ENCODE measurements at regions not wholly inside any gene's neighbourhood (a gene's known extent, or its start where the extent isn't known, plus 50 kb on each side); places are given as distances from the start of the nearest gene placed in this dataset.

DNA sequence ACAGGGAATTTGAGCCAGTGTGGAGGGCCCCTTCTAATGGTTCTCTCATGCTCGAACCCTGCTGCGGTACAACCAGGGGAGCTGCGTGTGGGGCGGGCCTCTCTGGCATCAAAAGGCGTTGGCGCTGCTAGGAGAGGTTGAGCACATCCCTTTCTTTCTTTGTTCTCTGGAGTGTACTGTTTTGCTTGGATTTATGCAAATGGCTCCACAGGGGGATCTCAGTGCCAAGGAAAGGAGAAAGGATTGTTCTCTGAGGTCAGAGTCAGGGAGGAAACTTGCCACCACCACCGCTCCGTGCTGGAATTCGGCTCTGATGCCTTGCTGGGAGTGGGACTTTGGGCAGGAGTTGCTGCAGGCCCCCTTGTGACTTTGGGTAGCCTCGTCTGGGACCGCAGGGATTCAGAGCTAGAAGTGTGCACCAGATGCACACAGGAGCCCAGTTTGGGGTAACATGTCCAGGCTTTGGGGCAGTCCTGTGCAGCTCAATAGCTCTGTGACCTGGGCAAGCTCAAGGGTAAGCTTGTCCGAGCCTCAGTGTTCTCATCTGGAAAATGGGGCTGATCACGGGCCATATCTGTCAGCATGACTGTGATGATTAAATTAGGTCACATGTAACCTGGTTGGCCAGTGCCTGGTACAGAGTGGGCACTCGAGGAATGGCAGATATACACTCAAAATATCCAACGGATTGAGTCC is 353.0 kb upstream of the EEF2KMT start:
- ATAC-seq: no peak
- DNase-seq (ENCODE audit: low spot score): no peak

GRCh38 chr16:5449901-5450300 is 352.3 kb upstream of the EEF2KMT start:
- no peak for DNase-seq (ENCODE audit: low spot score)
- no peak for ATAC-seq

DNA sequence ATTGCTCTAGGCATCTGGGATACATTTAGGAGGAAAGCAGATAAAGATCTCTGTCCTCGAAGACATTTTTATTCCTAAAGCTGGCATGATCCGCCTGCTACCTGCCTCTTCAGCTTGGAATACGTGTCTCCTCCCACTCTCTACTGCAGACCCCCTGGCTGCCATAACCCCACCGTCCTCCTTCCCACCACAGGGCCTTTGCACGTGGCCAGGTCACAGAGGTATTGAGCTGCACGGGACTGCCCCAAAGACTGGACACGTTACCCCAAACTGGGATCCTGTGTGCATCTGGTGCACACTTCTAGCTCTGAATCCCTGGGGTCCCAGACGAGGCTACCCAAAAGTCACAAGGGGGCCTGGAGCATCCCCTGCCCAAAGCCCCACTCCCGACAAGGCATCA is 351.2 kb upstream of the EEF2KMT start:
- DNase-seq (ENCODE audit: low spot score) (no peak), ATAC-seq (no peak)

DNA sequence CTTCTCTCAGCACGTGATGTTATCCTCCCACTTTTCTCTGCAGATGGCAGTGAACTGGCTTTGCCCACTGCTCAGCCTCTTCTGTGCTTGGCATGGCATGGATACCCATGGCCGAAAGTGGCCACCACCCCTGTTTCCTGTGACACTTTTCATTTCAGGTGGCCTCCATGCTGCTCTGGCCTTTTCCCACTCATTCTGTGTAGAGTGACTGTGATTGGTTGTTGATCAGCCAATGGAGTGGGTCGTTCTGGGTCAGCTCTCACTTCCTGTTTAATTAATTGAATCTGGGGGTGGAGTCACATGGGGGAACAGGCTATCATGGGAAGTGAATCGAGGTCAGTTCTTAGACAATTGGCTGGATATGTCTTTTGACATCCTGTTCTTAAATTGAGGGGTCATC is 350.1 kb upstream of the EEF2KMT start:
- ATAC-seq (no peak), DNase-seq (ENCODE audit: low spot score) (no peak)

- ATAC-seq (no peak), DNase-seq (ENCODE audit: low spot score) (no peak)
Measured at GRCh38 chr16:5446623-5447240, 349.1 kb upstream of the EEF2KMT start.

- ATAC-seq (no peak), DNase-seq (ENCODE audit: low spot score) (no peak)
Measured at GRCh38 chr16:5444189-5444588, 346.6 kb upstream of the EEF2KMT start.

DNA sequence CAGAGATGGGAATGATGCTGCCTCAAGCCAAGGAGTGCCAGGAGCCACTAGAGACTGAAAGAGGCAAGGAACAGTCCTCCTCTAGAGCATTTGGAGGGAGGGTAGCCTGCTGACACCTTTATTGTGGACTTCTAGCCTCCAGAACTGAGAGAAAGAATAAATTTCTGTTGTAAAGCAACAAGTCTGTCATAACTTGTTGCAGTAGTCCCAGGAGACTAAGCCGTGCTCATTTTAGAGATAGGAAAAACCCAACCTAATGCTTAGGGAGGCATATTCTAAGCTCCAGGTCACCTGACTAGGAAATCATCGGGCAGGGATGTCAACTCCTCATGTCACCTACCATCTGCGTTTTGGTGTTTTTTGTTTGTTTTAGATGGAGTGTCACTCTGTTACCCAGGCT is 345.4 kb upstream of the EEF2KMT start:
- DNase-seq (ENCODE audit: low spot score): no peak

DNA sequence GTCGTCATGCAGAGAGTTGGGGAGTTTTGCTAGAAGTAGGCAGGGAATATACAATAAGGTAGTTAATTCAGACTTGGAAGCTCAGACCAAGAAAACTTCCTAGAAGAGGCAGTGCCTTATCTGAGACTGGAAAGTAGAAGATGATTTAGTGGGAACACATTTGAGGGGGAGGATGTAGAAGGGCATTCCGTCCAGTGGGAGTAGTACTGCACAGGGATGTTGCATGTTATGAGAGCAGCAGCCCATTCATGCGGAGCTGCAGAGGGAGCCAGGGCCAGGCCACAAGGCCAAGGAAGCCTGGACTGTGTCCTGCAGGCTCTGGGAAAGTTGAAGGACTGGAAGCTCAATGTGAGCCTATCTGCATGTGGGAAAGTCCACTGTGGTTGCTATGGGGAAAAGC is 344.5 kb upstream of the EEF2KMT start:
- no peak for DNase-seq (ENCODE audit: low spot score)
- ATAC-seq: no peak

More for the DNA sequence above, 345.4 kb upstream of the EEF2KMT start:
- ATAC-seq: no peak

DNA sequence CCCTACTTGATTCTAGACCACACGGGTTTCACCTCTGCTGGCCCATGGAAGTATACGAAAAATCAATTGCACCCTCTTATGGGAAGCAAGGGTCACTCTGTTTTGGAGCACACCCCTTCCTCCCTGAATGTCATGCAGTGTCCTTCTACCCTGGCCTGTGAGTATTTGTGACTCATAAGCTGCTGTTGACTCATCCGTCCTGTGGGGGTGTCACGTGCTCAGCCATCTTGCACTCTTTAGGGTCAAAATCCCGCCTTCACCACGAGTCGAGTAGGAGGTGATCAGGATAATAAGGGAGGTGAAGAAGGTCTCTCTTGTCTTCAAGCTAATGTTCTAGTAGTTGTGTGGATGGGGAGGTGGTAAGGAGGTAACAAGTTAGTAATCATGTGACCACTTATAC is 341.0 kb upstream of the EEF2KMT start:
- ATAC-seq: no peak

DNA sequence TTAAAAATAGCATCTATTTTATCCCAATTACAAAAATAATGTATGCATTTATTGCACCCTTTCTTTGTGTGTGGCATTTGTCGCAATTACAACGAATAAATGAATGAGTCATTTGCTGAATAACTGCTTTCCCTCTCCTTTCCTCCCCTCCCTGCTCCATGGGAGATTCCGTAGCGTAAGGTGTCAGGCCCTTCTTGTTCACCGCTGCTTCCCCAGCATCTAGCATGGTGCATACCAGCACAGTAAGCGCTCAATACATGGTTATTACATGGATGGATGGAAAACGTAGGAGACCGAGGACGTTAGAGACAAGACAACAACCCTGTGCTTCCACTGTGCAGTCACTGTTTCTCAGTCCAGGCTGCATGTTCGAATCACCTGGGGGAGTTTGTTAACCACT is 336.0 kb upstream of the EEF2KMT start:
- ATAC-seq: no peak
- DNase-seq (ENCODE audit: low spot score): no peak

More for the DNA sequence above, 341.0 kb upstream of the EEF2KMT start:
- DNase-seq (ENCODE audit: low spot score): no peak

GRCh38 chr16:5432166-5432565 is 334.6 kb upstream of the EEF2KMT start:
- DNase-seq (ENCODE audit: low spot score) (no peak), ATAC-seq (no peak)

DNA sequence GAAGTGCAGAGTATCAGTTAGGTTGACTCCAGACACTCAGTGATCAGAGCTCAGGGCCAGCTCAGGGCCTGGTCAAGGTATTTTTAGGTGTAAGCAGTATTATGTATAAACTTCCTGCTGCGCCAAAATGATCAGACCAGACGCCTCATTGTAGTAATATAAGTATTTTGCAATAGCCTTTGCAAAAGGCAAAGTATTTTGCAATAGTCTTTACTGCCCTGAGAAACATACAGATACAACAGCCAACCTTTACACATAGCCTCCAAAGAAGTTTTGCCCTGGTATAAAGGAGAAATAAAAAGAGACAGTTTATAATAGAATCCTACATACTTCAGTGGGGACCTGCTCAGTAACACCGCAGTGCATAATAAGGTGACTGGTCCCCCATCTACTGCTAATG is 333.0 kb upstream of the EEF2KMT start:
- no peak for DNase-seq (ENCODE audit: low spot score)
- no peak for ATAC-seq

DNA sequence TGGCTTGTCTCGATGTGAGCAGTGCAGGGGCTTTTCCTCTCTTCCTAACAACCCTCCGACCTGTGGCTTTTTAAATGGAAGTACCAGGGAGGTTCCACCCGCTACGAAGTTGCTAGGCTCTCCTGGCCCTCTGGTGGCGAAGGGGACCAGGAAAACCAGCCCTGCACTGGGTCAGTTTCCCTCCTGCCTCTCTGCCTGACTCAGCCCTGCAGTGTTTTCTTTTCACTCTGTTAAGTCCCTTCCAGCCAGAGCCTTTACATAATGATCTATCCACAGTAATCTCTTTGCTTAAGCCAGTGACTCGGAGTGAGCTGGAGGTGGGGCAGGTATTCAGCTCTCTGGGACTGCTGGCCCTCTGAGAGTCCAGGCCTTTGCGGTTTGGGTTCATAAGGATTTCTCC is 331.3 kb upstream of the EEF2KMT start:
- ATAC-seq (no peak), DNase-seq (ENCODE audit: low spot score) (no peak)

DNA sequence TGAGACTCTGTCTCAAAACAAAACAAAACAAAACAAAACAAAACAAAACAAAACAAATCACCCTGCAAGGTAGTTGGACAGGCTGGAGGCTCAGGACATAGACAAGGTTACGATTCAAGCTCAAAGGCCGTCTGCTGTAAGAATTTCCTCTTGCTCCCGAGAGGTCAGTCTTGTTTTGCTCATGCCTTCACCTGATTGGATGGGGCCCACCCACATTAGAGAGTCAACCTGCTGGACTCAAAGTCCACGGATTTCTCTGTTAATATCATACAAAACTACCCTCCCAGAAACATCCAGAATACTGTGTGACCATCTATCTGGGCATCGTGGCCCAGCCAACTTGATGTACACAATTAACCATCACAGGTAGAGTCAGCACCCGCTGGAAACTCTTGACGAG is 330.0 kb upstream of the EEF2KMT start:
- no peak for ATAC-seq
- no peak for DNase-seq (ENCODE audit: low spot score)

DNA sequence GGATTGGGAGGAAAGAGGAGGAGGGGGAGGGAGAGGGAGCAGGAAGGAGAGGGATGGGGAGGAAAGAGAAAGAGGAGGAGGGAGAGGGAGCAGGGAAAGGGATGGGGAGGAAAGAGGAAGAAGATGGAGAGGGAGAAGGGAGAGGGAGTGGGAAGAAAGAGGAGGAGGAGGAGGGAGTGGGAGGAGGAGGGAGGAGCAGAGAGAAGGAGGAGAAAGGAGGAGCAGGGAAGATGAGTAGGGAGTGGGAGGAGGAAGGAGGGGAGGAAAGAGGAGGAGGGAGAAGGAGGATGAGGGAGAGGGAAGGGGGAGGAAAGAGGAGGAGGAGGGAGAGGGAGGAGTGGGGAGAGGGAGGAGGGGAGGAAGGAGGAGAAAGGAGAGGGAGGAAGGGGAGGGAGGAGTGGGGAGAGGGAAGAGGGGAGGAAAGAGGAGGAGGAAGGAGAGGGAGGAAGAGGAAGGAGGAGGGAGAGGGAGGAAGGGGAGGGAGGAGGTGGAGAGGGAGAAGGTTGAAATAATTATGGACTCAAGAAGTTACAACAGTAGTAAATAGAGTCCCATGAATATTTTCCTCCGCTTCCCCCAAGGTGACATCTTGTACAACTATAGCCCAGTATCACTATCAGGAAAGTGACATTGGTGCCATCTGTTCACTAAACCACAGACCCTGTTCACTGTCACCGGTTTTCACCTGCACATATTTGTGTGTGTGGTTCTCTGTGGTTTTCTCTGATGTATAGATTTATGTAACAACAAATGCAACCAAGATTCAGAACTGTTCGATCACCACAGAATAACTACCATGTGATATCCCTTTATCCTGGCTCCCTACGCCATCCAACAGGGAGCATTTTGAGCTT is 325.3 kb upstream of the EEF2KMT start:
- ATAC-seq (no peak), DNase-seq (ENCODE audit: low spot score) (no peak)

DNA sequence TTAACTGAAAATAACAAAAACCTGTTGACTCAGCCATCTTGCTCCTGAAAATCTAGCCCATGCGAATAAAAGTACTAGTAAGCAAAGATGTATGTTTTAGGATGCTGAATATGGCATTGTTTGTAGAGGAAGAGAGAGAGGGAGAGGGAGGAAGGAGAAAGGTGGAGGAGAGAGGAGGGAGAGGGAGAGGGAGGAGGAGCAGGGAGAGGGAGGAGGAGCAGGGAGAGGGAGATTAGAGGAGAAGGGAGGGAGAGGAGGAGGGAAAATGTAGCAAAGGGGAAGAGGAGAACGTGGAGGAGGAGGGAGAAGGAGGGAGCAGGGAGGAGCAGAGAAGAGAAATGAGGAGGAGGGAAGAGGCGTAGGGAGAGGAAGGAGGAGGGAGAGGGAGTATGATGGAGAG is 324.5 kb upstream of the EEF2KMT start:
- ATAC-seq: no peak
- DNase-seq (ENCODE audit: low spot score): no peak

DNA sequence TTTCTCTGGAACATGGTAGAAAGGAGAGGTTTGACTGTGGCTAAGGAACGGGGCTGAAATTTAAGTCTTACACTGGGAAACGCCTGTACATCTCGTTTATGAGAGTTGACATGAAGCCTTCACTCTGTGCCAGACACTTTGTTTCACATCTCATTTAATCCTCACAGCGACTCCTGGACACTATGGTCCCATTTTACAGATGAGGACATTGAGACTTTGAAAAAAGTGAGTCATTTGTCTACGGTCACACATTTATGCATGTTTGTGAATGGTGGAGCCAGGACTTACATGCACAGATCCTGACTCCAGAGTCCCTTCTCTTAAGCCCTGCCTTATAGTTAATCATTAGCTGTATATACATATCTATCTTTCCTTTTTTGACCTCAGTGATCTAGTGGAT is 318.4 kb upstream of the EEF2KMT start:
- ATAC-seq (no peak), DNase-seq (ENCODE audit: low spot score) (no peak)

- ATAC-seq: no peak
- DNase-seq (ENCODE audit: low spot score): no peak
Measured at GRCh38 chr16:5415123-5415522, 317.5 kb upstream of the EEF2KMT start.

- ATAC-seq (no peak), DNase-seq (ENCODE audit: low spot score) (no peak)
Measured at GRCh38 chr16:5412731-5413130, 315.1 kb upstream of the EEF2KMT start.

GRCh38 chr16:5398203-5398602 is 300.6 kb upstream of the EEF2KMT start:
- no peak for ATAC-seq
- DNase-seq (ENCODE audit: low spot score): no peak

GRCh38 chr16:5396880-5397279 is 299.3 kb upstream of the EEF2KMT start:
- ATAC-seq: no peak

GRCh38 chr16:5393070-5393469 is 295.5 kb upstream of the EEF2KMT start:
- no peak for DNase-seq (ENCODE audit: low spot score)
- no peak for ATAC-seq

More at GRCh38 chr16:5396880-5397279, 299.3 kb upstream of the EEF2KMT start:
- DNase-seq (ENCODE audit: low spot score): no peak
